Lung (tissue), 11 donors: ENCODE measurements at regions not wholly inside any gene's neighbourhood (a gene's known extent, or its start where the extent isn't known, plus 50 kb on each side); places are given as distances from the start of the nearest gene placed in this dataset.

Source experiments
- ATAC-seq: fragments of 200-7000 bp; cut with Tn5 transposase; one replicate; pipeline ENCODE4 v1.9.1; 2020; ENCODE audit warnings: moderate number of reproducible peaks; ENCODE audit not compliant: insufficient read depth, low FRiP score
- DNase-seq, 3 donors: peaks; one replicate each; pipeline ENCODE4 v3.0.0-alpha.2; 2013 to 2017
- H3K27ac ChIP-seq, 2 donors: one replicate each; pipeline ENCODE4 v1.5.1; 2013; ENCODE audit warnings: mild to moderate bottlenecking in 2 of 2, moderate library complexity in 2 of 2, control low read depth in 1 of 2, inconsistent platforms in 1 of 2, low read depth in 1 of 2, low read length in 1 of 2
- H3K27me3 ChIP-seq, 3 donors: one replicate each; pipeline ENCODE4 v1.5.1; 2013; ENCODE audit warnings: low read length in 2 of 3; ENCODE audit not compliant: control insufficient read depth in 3 of 3, insufficient read depth in 3 of 3
- H3K36me3 ChIP-seq, 4 donors: one replicate each; pipeline ENCODE4 v1.5.1; 2013; ENCODE audit warnings: low read length in 4 of 4, mild to moderate bottlenecking in 1 of 4, moderate library complexity in 1 of 4; ENCODE audit not compliant: control insufficient read depth in 4 of 4, insufficient read depth in 4 of 4
- H3K4me1 ChIP-seq, 5 donors: one replicate each; pipeline ENCODE4 v1.5.1; 2013; ENCODE audit warnings: low read length in 5 of 5, mild to moderate bottlenecking in 2 of 5, moderate library complexity in 1 of 5; ENCODE audit not compliant: control insufficient read depth in 5 of 5, insufficient read depth in 5 of 5
- H3K4me3 ChIP-seq: one replicate; pipeline ENCODE4 v1.5.1; 2013; ENCODE audit warnings: mild to moderate bottlenecking, control low read depth, moderate library complexity
- H3K9ac ChIP-seq, 2 donors: one replicate each; pipeline ENCODE4 v1.5.1; 2013; ENCODE audit warnings: low read length in 2 of 2, control low read depth in 1 of 2; ENCODE audit not compliant: insufficient read depth in 1 of 2
- H3K9me3 ChIP-seq, 4 donors: one replicate each; pipeline ENCODE4 v1.5.1; 2013; ENCODE audit warnings: low read length in 3 of 4, mild to moderate bottlenecking in 1 of 4, moderate library complexity in 1 of 4; ENCODE audit not compliant: control insufficient read depth in 4 of 4, insufficient read depth in 3 of 4
- CTCF ChIP-seq: IDR thresholded peaks from 2 replicates; pipeline ENCODE4 v1.5.1; 2012; ENCODE audit warnings: mild to moderate bottlenecking; ENCODE audit errors: control extremely low read depth, extremely low read depth
- WGBS, 2 donors: extraction: QIAGEN DNeasy Blood & Tissue Kit; methylation state at CpG; one replicate each; pipeline ENCODE4 v1.1.7; 2013; 5-methylcytosine and 5-hydroxymethylcytosine counted together
- donor health status: control.
- donor health status: control.
- donor health status: Bipolar disorder and iron deficiency.
- donor health status: healthy.
- donor health status: DM: yes; HTN: yes; CAD: no.

GRCh38 chr17:13759518-13760335 is 158.0 kb upstream of the HS3ST3A1 start:
- no peak for DNase-seq
- ATAC-seq = no peak
- Histone ChIP-seq H3K9ac (no peak overlapping the region), H3K9me3 (no peaks in the 10 kb centered on the region), H3K4me3 (no peak overlapping the region), H3K4me1 (no peaks in the 10 kb centered on the region), H3K27me3 (no peaks in the 10 kb centered on the region), H3K27ac (no peak overlapping the region), H3K36me3 (no peaks in the 10 kb centered on the region)
- WGBS, 2 donors = 65 to 89% methylated on average over 6 of the region's 6 CpGs
- TF ChIP-seq CTCF = no peak

GRCh38 chr17:13761038-13761603 is 159.4 kb upstream of the HS3ST3A1 start:
- Histone ChIP-seq H3K4me1 (no peaks in the 10 kb centered on the region), H3K9me3 (no peaks in the 10 kb centered on the region), H3K36me3 (no peaks in the 10 kb centered on the region), H3K4me3 (no peak overlapping the region), H3K27ac (no peak overlapping the region), H3K9ac (no peak overlapping the region), H3K27me3 (no peaks in the 10 kb centered on the region)
- DNase-seq = no peak
- ATAC-seq = no peak
- WGBS, 2 donors = 83 to 91% methylated on average over 2 of the region's 2 CpGs
- no peak for TF ChIP-seq CTCF

- no peaks in the 10 kb centered on the region for H3K27me3 ChIP-seq
- H3K27ac ChIP-seq = peak overlapping the region in 1 of 2 donors; percentile 70
- H3K9ac ChIP-seq = no peak overlapping the region
- no peak for TF ChIP-seq CTCF
- no peaks in the 10 kb centered on the region for H3K36me3 ChIP-seq
- 73 to 92% methylated on average over 2 of the region's 2 CpGs for WGBS, 2 donors
- peaks cover 0 to 7% (median 0%) of the 10 kb centered on the region in 4 donors for H3K9me3 ChIP-seq
- peaks cover 0 to 6% (median 0%) of the 10 kb centered on the region in 5 donors for H3K4me1 ChIP-seq
- H3K4me3 ChIP-seq = no peak overlapping the region
- no peak for ATAC-seq
- DNase-seq = no peak
These were observed 164.0 kb upstream of the HS3ST3A1 start for GRCh38 chr17:13765701-13766100.
